ENCODE measurements at regions not wholly inside any gene's neighbourhood (a gene's known extent, or its start where the extent isn't known, plus 50 kb on each side); places are given as distances from the start of the nearest gene placed in this dataset.
"Not testable (repeated sequence)": the region's sequence is repeated elsewhere in the genome, so short reads cannot be mapped to it uniquely, and the experiment has no call there.

DNA sequence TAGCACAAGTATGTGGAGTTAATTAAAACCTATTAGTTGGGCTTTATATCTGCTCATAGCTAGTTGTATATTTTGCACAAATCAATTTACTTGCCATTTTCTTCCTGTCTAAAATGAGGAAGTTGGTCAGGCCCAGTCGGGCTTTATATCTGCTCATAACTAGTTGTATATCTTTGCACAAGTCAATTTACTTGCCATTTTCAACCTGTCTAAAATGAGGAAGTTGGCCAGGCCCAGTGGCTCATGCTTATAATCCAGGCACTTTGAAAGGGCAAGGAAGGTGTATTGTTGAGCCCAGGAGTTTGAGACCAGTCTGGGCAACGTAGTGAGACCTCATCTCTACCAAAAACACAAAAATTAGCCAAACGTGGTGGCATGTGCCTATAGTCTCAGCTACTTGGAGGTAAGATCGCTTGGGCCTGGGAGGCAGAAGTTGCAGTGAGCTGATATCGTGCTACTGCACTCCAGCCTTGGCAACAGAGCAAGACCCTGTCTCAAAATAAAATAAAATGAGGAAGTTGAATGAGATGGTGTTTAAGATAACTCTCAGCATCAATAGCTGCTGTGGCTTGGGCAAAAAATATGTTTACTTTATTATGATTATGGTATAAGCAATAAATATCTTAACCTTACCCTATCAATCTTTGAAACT is 1558.6 kb upstream of the RAG2 start:
- DNase-seq (ENCODE audit: low read depth), result no peak
- H3K4me3 ChIP-seq (ENCODE audit: low read depth, low read length), result no peak overlapping the region

DNA sequence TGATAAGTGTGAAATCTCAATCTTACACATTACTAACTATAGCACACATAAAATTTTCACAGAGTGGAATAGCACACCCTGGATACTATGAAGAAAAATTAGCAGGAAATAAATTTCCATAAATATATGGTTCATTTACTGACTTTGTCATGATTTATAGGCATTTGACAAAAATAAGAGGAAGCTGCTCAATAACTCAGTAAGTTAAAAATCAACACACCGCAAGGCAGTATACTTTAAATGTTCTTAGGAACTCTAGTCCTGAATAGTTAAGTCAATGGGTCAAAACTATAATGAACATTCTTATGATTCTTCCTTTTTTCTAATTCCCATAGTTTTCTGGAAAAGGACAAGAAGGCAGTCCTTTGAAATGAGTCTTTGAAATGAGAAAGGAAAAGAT is 1557.8 kb upstream of the RAG2 start:
- no peak for DNase-seq (ENCODE audit: low read depth)
- no peak overlapping the region for H3K4me3 ChIP-seq (ENCODE audit: low read depth, low read length)

GRCh38 chr11:38153985-38154384 is 1555.9 kb upstream of the RAG2 start:
- no peak overlapping the region for H3K4me3 ChIP-seq (ENCODE audit: low read depth, low read length)

DNA sequence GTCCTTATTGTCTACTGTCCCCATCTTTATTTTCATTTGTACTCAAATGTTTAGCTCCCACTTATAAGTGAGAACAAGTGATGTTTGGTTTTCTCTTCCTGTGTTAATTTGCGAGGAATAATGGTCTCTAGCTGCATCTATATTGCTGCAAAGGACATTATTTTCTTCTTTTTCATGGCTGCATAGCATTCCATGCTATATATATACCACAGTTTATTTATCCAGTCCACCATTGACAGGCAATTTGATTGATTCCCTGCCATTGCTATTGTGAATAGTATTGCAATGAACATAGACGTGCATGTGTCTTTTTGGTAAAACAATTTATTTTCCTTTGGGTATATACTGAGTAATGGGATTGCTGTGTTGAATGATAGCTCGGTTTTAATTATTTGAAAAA is 1545.8 kb upstream of the RAG2 start:
- DNase-seq (ENCODE audit: low read depth), result no peak
- H3K4me3 ChIP-seq (ENCODE audit: low read depth, low read length), result no peak overlapping the region

More at GRCh38 chr11:38153985-38154384, 1555.9 kb upstream of the RAG2 start:
- DNase-seq (ENCODE audit: low read depth), result no peak

- DNase-seq (ENCODE audit: low read depth), result no peak
- no peak overlapping the region for H3K4me3 ChIP-seq (ENCODE audit: low read depth, low read length)
These were observed 1540.9 kb upstream of the RAG2 start for GRCh38 chr11:38138972-38139371.

DNA sequence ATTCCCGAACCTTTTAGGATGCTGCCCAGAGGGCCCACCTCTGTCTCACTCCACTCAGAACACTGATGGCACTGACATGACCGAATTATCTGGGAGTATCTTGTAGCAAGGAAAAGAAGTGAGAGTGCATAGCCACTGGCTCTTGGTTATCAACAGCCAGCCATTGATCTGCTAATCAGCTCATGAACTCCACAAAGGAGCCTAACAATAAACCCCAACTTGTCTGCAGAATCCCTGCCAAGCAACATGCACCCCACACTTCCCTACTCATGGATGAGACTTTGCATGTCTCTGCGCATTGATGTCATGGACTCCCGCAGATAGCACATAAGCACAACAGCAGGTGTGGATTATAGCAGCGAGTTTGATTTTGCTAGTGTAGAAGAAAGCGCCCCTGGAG is 1538.9 kb upstream of the RAG2 start:
- DNase-seq (ENCODE audit: low read depth), result no peak
- no peak overlapping the region for H3K4me3 ChIP-seq (ENCODE audit: low read depth, low read length)

DNA sequence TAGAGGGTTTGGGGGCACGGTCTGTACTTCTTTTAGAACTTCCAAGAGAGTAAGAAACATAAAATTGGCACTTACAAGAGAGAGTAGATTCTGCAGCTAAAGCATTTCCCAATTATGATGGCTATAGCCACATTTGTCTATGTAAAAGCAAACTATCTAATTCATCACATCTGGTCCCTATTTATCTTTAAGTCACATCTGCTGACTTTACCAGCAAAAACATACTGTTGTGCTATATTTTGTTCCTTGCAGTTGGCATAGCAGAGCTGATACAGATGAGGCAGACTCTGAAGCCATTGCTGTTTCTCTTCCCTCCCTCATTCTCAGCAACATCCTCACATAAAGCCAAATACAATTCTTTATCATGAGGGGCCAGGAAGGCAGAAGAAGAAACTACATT is 1533.5 kb upstream of the RAG2 start:
- H3K4me3 ChIP-seq (ENCODE audit: low read depth, low read length), result no peak overlapping the region
- no peak for DNase-seq (ENCODE audit: low read depth)

DNA sequence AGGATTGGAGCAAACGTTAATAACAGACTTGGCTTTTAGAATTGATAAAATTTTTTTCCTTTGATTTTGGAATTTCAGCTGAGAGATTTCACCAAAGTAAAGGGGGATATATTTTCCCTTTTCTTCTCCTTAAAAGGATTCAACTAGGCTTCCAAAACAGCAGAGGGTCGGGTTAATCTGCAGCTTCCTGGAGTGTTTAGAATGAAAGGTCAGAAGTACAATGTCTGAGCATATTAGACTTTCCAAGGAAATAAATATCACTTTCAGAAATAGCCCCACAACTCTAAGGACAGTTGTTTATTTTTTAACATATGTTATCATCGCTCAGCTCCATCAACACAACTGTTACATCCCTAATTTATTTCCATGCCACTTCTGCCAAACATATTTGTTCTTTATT is 1532.9 kb upstream of the RAG2 start:
- no peak overlapping the region for H3K4me3 ChIP-seq (ENCODE audit: low read depth, low read length)
- no peak for DNase-seq (ENCODE audit: low read depth)

DNA sequence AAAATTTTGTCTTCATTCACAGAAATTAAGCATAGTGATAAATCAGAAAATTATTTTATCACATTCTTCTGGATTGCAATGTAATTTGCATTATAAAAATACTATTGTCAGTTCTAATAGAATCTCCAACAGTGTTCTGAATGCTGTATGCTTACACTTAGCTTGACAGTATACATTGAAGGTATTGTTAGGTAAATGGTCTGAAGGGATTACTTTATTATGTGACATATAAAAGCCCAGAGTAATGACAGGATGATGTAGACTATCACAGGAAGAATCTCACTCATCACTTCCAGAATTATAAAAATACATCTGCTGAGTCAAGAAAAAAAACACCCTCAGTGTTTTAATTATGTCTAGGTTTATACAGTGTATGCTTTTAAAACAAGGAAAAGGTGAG is 1532.5 kb upstream of the RAG2 start:
- no peak for DNase-seq (ENCODE audit: low read depth)
- no peak overlapping the region for H3K4me3 ChIP-seq (ENCODE audit: low read depth, low read length)

DNA sequence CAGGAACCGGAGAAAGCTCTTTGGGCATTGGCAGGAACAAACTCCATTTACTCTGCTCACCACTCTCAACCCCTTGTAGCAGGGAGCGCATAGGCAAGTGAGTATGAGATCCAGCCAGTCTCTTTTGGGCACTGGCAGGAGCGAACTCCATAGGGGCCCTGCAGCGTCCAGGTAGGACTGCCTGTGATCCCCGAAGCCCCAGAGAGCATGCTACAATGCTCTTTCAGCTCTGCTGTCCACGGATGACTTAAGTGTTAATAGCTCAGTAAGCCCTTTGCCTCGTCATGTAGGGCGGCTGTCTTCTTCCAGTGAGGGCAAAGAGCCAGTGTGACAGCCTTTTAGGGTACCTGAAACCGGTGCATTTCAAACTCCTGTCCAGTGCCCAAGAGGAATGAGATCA is 1525.6 kb upstream of the RAG2 start:
- H3K4me3 ChIP-seq (ENCODE audit: low read depth, low read length), result no peak overlapping the region
- no peak for DNase-seq (ENCODE audit: low read depth)

DNA sequence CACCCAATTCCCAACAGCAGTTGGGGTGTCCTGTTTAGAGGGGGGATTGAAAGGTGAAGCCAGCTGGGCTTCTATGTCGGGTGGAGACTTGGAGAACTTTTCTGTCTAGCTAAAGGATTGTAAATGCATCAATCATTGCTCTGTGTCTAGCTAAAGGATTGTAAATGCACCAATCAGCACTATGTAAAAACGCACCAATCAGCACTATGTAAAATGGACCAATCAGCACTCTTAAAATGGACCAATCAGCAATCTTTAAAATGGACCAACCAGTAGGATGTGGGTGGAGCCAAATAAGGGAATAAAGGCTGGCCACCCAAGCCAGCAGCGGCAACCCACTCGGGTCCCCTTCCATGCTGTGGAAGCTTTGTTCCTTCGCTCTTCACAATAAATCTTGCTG is 1518.6 kb upstream of the RAG2 start:
- H3K4me3 ChIP-seq (ENCODE audit: low read depth, low read length); DNase-seq (ENCODE audit: low read depth): not testable (repeated sequence)

- not testable (repeated sequence) for DNase-seq (ENCODE audit: low read depth); H3K4me3 ChIP-seq (ENCODE audit: low read depth, low read length)
These were observed 1517.3 kb upstream of the RAG2 start for GRCh38 chr11:38115381-38115780.

- H3K4me3 ChIP-seq (ENCODE audit: low read depth, low read length), result no peak overlapping the region
- no peak for DNase-seq (ENCODE audit: low read depth)
These were observed 1502.9 kb upstream of the RAG2 start for GRCh38 chr11:38100836-38101462.

- no peak for DNase-seq (ENCODE audit: low read depth)
- no peak overlapping the region for H3K4me3 ChIP-seq (ENCODE audit: low read depth, low read length)
These were observed 1497.2 kb upstream of the RAG2 start for GRCh38 chr11:38095268-38095667.

DNA sequence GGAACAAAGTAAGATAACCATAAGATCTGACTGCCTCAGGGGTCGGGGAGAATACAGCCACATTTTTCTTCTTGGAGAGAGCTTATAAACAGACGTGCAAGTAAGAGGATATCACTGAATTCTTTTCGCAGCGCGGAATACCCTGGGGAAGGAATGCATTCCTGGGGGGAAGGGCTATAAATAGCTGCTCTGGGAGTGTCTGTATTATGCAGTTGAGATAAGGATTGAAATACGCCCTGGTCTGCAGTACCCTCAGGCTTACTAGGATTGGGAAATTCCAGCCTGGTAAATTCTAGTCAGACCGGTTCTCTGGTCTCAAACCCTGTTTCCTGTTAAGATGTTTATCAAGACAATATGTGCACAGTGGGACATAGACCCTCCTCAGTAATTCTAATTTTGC is 1491.7 kb upstream of the RAG2 start:
- H3K4me3 ChIP-seq (ENCODE audit: low read depth, low read length), result no peak overlapping the region
- no peak for DNase-seq (ENCODE audit: low read depth)

DNA sequence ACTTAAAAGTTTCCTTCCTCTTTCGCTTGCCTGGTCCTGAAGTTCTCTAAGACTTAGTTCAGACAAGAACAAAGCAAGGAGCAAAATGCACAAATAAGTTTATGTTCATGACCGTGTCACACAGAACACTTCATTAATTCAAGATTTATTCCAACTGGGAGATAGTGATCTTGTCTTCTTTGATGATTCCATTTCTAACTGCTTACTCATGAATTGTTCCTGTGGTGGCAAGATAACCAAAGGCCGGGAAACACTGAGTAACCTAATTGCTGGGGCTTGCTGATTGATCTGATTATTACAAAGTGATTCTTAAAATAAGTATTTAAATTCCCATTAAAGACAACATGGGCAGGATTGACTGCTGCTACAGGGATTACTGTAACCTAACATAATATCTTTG is 1462.9 kb upstream of the RAG2 start:
- DNase-seq (ENCODE audit: low read depth), result no peak
- no peak overlapping the region for H3K4me3 ChIP-seq (ENCODE audit: low read depth, low read length)

- no peak for DNase-seq (ENCODE audit: low read depth)
- no peak overlapping the region for H3K4me3 ChIP-seq (ENCODE audit: low read depth, low read length)
These were observed 1462.1 kb upstream of the RAG2 start for GRCh38 chr11:38060136-38060535.

- no peak for DNase-seq (ENCODE audit: low read depth)
- H3K4me3 ChIP-seq (ENCODE audit: low read depth, low read length), result no peak overlapping the region
These were observed 1448.6 kb upstream of the RAG2 start for GRCh38 chr11:38046571-38047135.

DNA sequence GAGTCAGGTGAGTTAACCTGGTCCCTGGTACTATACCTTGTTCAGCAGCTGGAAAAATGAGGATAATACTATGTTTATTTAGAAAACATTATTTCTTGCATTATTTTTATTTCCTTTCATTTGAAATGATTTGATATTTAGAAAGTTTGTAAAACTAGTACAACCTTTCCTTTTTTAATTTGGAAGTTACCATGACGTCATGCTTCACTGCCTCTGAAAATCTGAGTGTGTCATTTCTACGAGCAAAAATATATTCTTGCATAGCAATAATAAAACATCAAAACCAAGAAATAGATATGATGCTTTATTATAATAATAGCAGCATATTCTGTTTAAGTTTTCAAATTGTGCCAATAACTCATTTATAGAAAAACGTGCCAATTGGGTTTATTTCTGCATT is 1445.0 kb upstream of the RAG2 start:
- DNase-seq (ENCODE audit: low read depth), result no peak
- no peak overlapping the region for H3K4me3 ChIP-seq (ENCODE audit: low read depth, low read length)

- no peak overlapping the region for H3K4me3 ChIP-seq (ENCODE audit: low read depth, low read length)
- no peak for DNase-seq (ENCODE audit: low read depth)
These were observed 1440.7 kb upstream of the RAG2 start for GRCh38 chr11:38038777-38039176.

- DNase-seq (ENCODE audit: low read depth), result no peak
These were observed 1421.2 kb upstream of the RAG2 start for GRCh38 chr11:38019072-38019775.

More at GRCh38 chr11:38019072-38019775, 1421.2 kb upstream of the RAG2 start:
- H3K4me3 ChIP-seq (ENCODE audit: low read depth, low read length), result no peak overlapping the region
